ENCODE measurements at regions not wholly inside any gene's neighbourhood (a gene's known extent, or its start where the extent isn't known, plus 50 kb on each side); places are given as distances from the start of the nearest gene placed in this dataset.

GRCh38 chr12:59847127-59847526, 251.3 kb downstream of the SLC16A7 start:
- Histone ChIP-seq H3K27me3 (ENCODE audit: control insufficient read depth in 1 of 2, insufficient read depth in 1 of 2, low read length in 2 of 2) (no peaks in the 10 kb centered on the region), H3K4ac (ENCODE audit: low read depth in 1 of 2, low read length in 2 of 2) (no peak overlapping the region), H2BK120ac (ENCODE audit: low read depth, low read length) (no peak overlapping the region)

GRCh38 chr12:59850268-59850667, 254.4 kb downstream of the SLC16A7 start:
- Histone ChIP-seq H3K4me3 (ENCODE audit: insufficient read depth in 1 of 2, low read depth in 1 of 2, low read length in 2 of 2) (no peak overlapping the region), H3K4me1 (ENCODE audit: control insufficient read depth, insufficient read depth, low read depth, low read length) (no peaks in the 10 kb centered on the region), H2BK120ac (ENCODE audit: low read depth, low read length) (no peak overlapping the region), H4K91ac (ENCODE audit: low read length) (no peak overlapping the region), H2AK5ac (ENCODE audit: low read length, severe bottlenecking) (no peak overlapping the region), H3K36me3 (ENCODE audit: control insufficient read depth in 1 of 2, insufficient read depth in 2 of 2, low read depth in 1 of 2, low read length in 2 of 2) (no peaks in the 10 kb centered on the region), H3K23ac (ENCODE audit: low read length in 2 of 2) (no peak overlapping the region), H2BK12ac (ENCODE audit: low read length in 2 of 2) (no peak overlapping the region), H3K27me3 (ENCODE audit: control insufficient read depth in 1 of 2, insufficient read depth in 1 of 2, low read length in 2 of 2) (no peaks in the 10 kb centered on the region), H3K14ac (ENCODE audit: low read length in 2 of 2) (no peak overlapping the region), H3K9ac (ENCODE audit: low read length) (no peak overlapping the region), H3K79me1 (replicated peaks; ENCODE audit: low read length, poor library complexity, severe bottlenecking) (no peaks in the 10 kb centered on the region), H2BK5ac (ENCODE audit: low read depth, low read length, poor library complexity, severe bottlenecking) (no peak overlapping the region), H3K27ac (ENCODE audit: low read length, poor library complexity, severe bottlenecking) (no peak overlapping the region), H3K4ac (ENCODE audit: low read depth in 1 of 2, low read length in 2 of 2) (no peak overlapping the region), H4K8ac (ENCODE audit: low read length) (no peak overlapping the region), H3K9me3 (ENCODE audit: control insufficient read depth, low read length) (no peaks in the 10 kb centered on the region), H2AFZ (ENCODE audit: low read depth, low read length) (no peak overlapping the region), H2BK15ac (ENCODE audit: low read depth, poor library complexity, severe bottlenecking) (no peak overlapping the region), H3K18ac (ENCODE audit: low read depth in 1 of 2, low read length in 2 of 2) (no peak overlapping the region), H3K4me2 (ENCODE audit: low read length, poor library complexity, severe bottlenecking) (no peak overlapping the region)
- 100% methylated on average over 1 of the region's 2 CpGs for WGBS
- DNase-seq, result no peak

More at GRCh38 chr12:59847127-59847526, 251.3 kb downstream of the SLC16A7 start:
- no peak overlapping the region for H3K27ac ChIP-seq (ENCODE audit: low read length, poor library complexity, severe bottlenecking)
- no peak overlapping the region for H2AK5ac ChIP-seq (ENCODE audit: low read length, severe bottlenecking)
- no peak overlapping the region for H2BK5ac ChIP-seq (ENCODE audit: low read depth, low read length, poor library complexity, severe bottlenecking)
- H2AFZ ChIP-seq (ENCODE audit: low read depth, low read length), result no peak overlapping the region
- no peak overlapping the region for H3K9ac ChIP-seq (ENCODE audit: low read length)
- no peak for DNase-seq
- H3K14ac ChIP-seq (ENCODE audit: low read length in 2 of 2), result no peak overlapping the region
- H2BK15ac ChIP-seq (ENCODE audit: low read depth, poor library complexity, severe bottlenecking), result no peak overlapping the region
- no peak overlapping the region for H3K4me3 ChIP-seq (ENCODE audit: insufficient read depth in 1 of 2, low read depth in 1 of 2, low read length in 2 of 2)
- H3K23ac ChIP-seq (ENCODE audit: low read length in 2 of 2), result no peak overlapping the region
- H3K4me1 ChIP-seq (ENCODE audit: control insufficient read depth, insufficient read depth, low read depth, low read length), result no peaks in the 10 kb centered on the region
- H2BK12ac ChIP-seq (ENCODE audit: low read length in 2 of 2), result no peak overlapping the region
- H3K18ac ChIP-seq (ENCODE audit: low read depth in 1 of 2, low read length in 2 of 2), result no peak overlapping the region
- H4K8ac ChIP-seq (ENCODE audit: low read length), result no peak overlapping the region
- H3K36me3 ChIP-seq (ENCODE audit: control insufficient read depth in 1 of 2, insufficient read depth in 2 of 2, low read depth in 1 of 2, low read length in 2 of 2), result no peaks in the 10 kb centered on the region
- H3K79me1 ChIP-seq (replicated peaks; ENCODE audit: low read length, poor library complexity, severe bottlenecking), result no peaks in the 10 kb centered on the region
- H3K9me3 ChIP-seq (ENCODE audit: control insufficient read depth, low read length), result no peaks in the 10 kb centered on the region
- H4K91ac ChIP-seq (ENCODE audit: low read length), result no peak overlapping the region
- H3K4me2 ChIP-seq (ENCODE audit: low read length, poor library complexity, severe bottlenecking), result no peak overlapping the region

- Histone ChIP-seq H2BK15ac (ENCODE audit: low read depth, poor library complexity, severe bottlenecking) (no peak overlapping the region), H2BK12ac (ENCODE audit: low read length in 2 of 2) (no peak overlapping the region), H3K4me1 (ENCODE audit: control insufficient read depth, insufficient read depth, low read depth, low read length) (no peaks in the 10 kb centered on the region), H2BK5ac (ENCODE audit: low read depth, low read length, poor library complexity, severe bottlenecking) (no peak overlapping the region), H2AFZ (ENCODE audit: low read depth, low read length) (no peak overlapping the region), H2BK120ac (ENCODE audit: low read depth, low read length) (no peak overlapping the region), H3K14ac (ENCODE audit: low read length in 2 of 2) (no peak overlapping the region), H3K4me2 (ENCODE audit: low read length, poor library complexity, severe bottlenecking) (no peak overlapping the region), H3K9me3 (ENCODE audit: control insufficient read depth, low read length) (no peaks in the 10 kb centered on the region), H3K4ac (ENCODE audit: low read depth in 1 of 2, low read length in 2 of 2) (no peak overlapping the region), H3K18ac (ENCODE audit: low read depth in 1 of 2, low read length in 2 of 2) (no peak overlapping the region), H4K91ac (ENCODE audit: low read length) (no peak overlapping the region), H3K36me3 (ENCODE audit: control insufficient read depth in 1 of 2, insufficient read depth in 2 of 2, low read depth in 1 of 2, low read length in 2 of 2) (no peaks in the 10 kb centered on the region), H3K79me1 (replicated peaks; ENCODE audit: low read length, poor library complexity, severe bottlenecking) (no peaks in the 10 kb centered on the region), H2AK5ac (ENCODE audit: low read length, severe bottlenecking) (no peak overlapping the region), H3K27ac (ENCODE audit: low read length, poor library complexity, severe bottlenecking) (no peak overlapping the region), H3K9ac (ENCODE audit: low read length) (no peak overlapping the region), H3K27me3 (ENCODE audit: control insufficient read depth in 1 of 2, insufficient read depth in 1 of 2, low read length in 2 of 2) (no peaks in the 10 kb centered on the region), H4K8ac (ENCODE audit: low read length) (no peak overlapping the region), H3K23ac (ENCODE audit: low read length in 2 of 2) (no peak overlapping the region), H3K4me3 (ENCODE audit: insufficient read depth in 1 of 2, low read depth in 1 of 2, low read length in 2 of 2) (no peak overlapping the region)
- 63% methylated on average over 1 of the region's 2 CpGs for WGBS
- DNase-seq, result no peak
These were observed 262.8 kb downstream of the SLC16A7 start for GRCh38 chr12:59858508-59859170.

GRCh38 chr12:59859171-59859510, 263.3 kb downstream of the SLC16A7 start:
- Histone ChIP-seq H3K23ac (ENCODE audit: low read length in 2 of 2) (no peak overlapping the region), H3K18ac (ENCODE audit: low read depth in 1 of 2, low read length in 2 of 2) (no peak overlapping the region), H3K4me1 (ENCODE audit: control insufficient read depth, insufficient read depth, low read depth, low read length) (no peaks in the 10 kb centered on the region), H3K36me3 (ENCODE audit: control insufficient read depth in 1 of 2, insufficient read depth in 2 of 2, low read depth in 1 of 2, low read length in 2 of 2) (no peaks in the 10 kb centered on the region), H3K4me2 (ENCODE audit: low read length, poor library complexity, severe bottlenecking) (no peak overlapping the region), H2BK5ac (ENCODE audit: low read depth, low read length, poor library complexity, severe bottlenecking) (no peak overlapping the region), H3K9me3 (ENCODE audit: control insufficient read depth, low read length) (no peaks in the 10 kb centered on the region), H2BK12ac (ENCODE audit: low read length in 2 of 2) (no peak overlapping the region), H4K91ac (ENCODE audit: low read length) (no peak overlapping the region), H3K4me3 (ENCODE audit: insufficient read depth in 1 of 2, low read depth in 1 of 2, low read length in 2 of 2) (no peak overlapping the region), H2BK120ac (ENCODE audit: low read depth, low read length) (no peak overlapping the region), H3K27me3 (ENCODE audit: control insufficient read depth in 1 of 2, insufficient read depth in 1 of 2, low read length in 2 of 2) (no peaks in the 10 kb centered on the region), H3K14ac (ENCODE audit: low read length in 2 of 2) (no peak overlapping the region), H3K79me1 (replicated peaks; ENCODE audit: low read length, poor library complexity, severe bottlenecking) (no peaks in the 10 kb centered on the region), H2AK5ac (ENCODE audit: low read length, severe bottlenecking) (no peak overlapping the region), H3K27ac (ENCODE audit: low read length, poor library complexity, severe bottlenecking) (no peak overlapping the region), H3K4ac (ENCODE audit: low read depth in 1 of 2, low read length in 2 of 2) (no peak overlapping the region), H3K9ac (ENCODE audit: low read length) (no peak overlapping the region), H2AFZ (ENCODE audit: low read depth, low read length) (no peak overlapping the region), H4K8ac (ENCODE audit: low read length) (no peak overlapping the region), H2BK15ac (ENCODE audit: low read depth, poor library complexity, severe bottlenecking) (no peak overlapping the region)
- WGBS, result no CpG with 5 or more reads among the region's 1 CpG
- no peak for DNase-seq

Measured in mesenchymal stem cell (in vitro differentiated cells and primary cell).